GM12878 (cell line): ENCODE measurements at regions not wholly inside any gene's neighbourhood (a gene's known extent, or its start where the extent isn't known, plus 50 kb on each side); places are given as distances from the start of the nearest gene placed in this dataset.

ENCODE experiments used
- ASH2L ChIP-seq: fragments of 300-600, 200-600 bp; sonication (generic); IDR thresholded peaks from 2 replicates; pipeline ENCODE4 v1.6.1; 2017; ENCODE audit warnings: low read depth, mild to moderate bottlenecking, borderline replicate concordance
- BACH1 ChIP-seq: fragments of 450-650 bp; IDR thresholded peaks from 2 replicates; pipeline ENCODE4 v1.6.1; 2017; ENCODE audit warnings: mild to moderate bottlenecking, borderline replicate concordance
- BCL11A ChIP-seq: IDR thresholded peaks from 2 replicates; pipeline ENCODE4 v1.6.1; 2011; ENCODE audit warnings: low read depth, low read length
- BCLAF1 ChIP-seq: fragments of 450-650 bp; IDR thresholded peaks from 2 replicates; pipeline ENCODE4 v1.6.1; 2017; ENCODE audit warnings: antibody characterized with exemption, mild to moderate bottlenecking, moderate library complexity
- CBFB ChIP-seq: IDR thresholded peaks from 2 replicates; pipeline ENCODE4 v1.6.1; 2016; ENCODE audit warnings: antibody characterized with exemption, low read depth
- CBX5 ChIP-seq: sonication (generic); IDR thresholded peaks from 2 replicates; pipeline ENCODE4 v1.6.1; 2016; ENCODE audit warnings: low read depth, moderate library complexity, mild to moderate bottlenecking, inconsistent platforms
- CEBPB ChIP-seq, 2 experiments: fragments of 150-350 bp in 1 of 2; IDR thresholded peaks; 2 replicates each; pipeline ENCODE4 v1.6.1; 2012 to 2014; ENCODE audit warnings: low read depth in 2 of 2, low read length in 2 of 2, borderline replicate concordance in 1 of 2, inconsistent platforms in 1 of 2
- CREM ChIP-seq: IDR thresholded peaks from 2 replicates; pipeline ENCODE4 v1.6.1; 2014; ENCODE audit warnings: antibody characterized with exemption, low read depth
- DPF2 ChIP-seq: fragments of 450-650 bp; IDR thresholded peaks from 2 replicates; pipeline ENCODE4 v1.6.1; 2017; ENCODE audit warnings: mild to moderate bottlenecking
- ETV6 ChIP-seq, 2 experiments: fragments of 450-650 bp in 1 of 2; IDR thresholded peaks in 1 of 2; conservative IDR thresholded peaks in 1 of 2; 2 replicates each; pipeline ENCODE4 v1.6.1; 2014; ENCODE audit warnings: antibody characterized with exemption in 1 of 2, borderline replicate concordance in 1 of 2, low read depth in 1 of 2, mild to moderate bottlenecking in 1 of 2, moderate library complexity in 1 of 2
- FOXM1 ChIP-seq: IDR thresholded peaks from 2 replicates; pipeline ENCODE4 v1.6.1; 2012; ENCODE audit warnings: low read depth, mild to moderate bottlenecking, inconsistent platforms, low read length, moderate library complexity
- IKZF1 ChIP-seq: fragments of 450-650 bp; conservative IDR thresholded peaks from 2 replicates; pipeline ENCODE4 v1.6.1; 2017; ENCODE audit warnings: antibody characterized with exemption, mild to moderate bottlenecking
- IKZF2 ChIP-seq, 2 experiments: fragments of 450-650 bp; IDR thresholded peaks; 2 replicates each; pipeline ENCODE4 v1.6.1; 2017; ENCODE audit warnings: mild to moderate bottlenecking in 2 of 2, moderate library complexity in 2 of 2
- IRF4 ChIP-seq: IDR thresholded peaks from 2 replicates; pipeline ENCODE4 v1.6.1; 2011; ENCODE audit warnings: low read depth, low read length
- KLF5 ChIP-seq: fragments of 450-650 bp; IDR thresholded peaks from 2 replicates; pipeline ENCODE4 v1.6.1; 2014; ENCODE audit warnings: mild to moderate bottlenecking; ENCODE audit not compliant: partially characterized antibody
- LARP7 ChIP-seq: fragments of 450-650 bp; IDR thresholded peaks from 2 replicates; pipeline ENCODE4 v1.6.1; 2017; ENCODE audit warnings: mild to moderate bottlenecking
- MEF2B ChIP-seq: fragments of 450-650 bp; IDR thresholded peaks from 2 replicates; pipeline ENCODE4 v1.6.1; 2018; ENCODE audit warnings: mild to moderate bottlenecking, moderate library complexity; ENCODE audit not compliant: partially characterized antibody, poor library complexity, severe bottlenecking
- NKRF ChIP-seq: fragments of 450-650 bp; conservative IDR thresholded peaks from 2 replicates; pipeline ENCODE4 v1.6.1; 2017; ENCODE audit warnings: mild to moderate bottlenecking, moderate library complexity
- NRF1 ChIP-seq: conservative IDR thresholded peaks from 2 replicates; pipeline ENCODE4 v1.6.1; 2011; ENCODE audit warnings: mild to moderate bottlenecking, low read depth, low read length, improper control_type of control experiment
- PML ChIP-seq: IDR thresholded peaks from 2 replicates; pipeline ENCODE4 v1.6.1; 2012; ENCODE audit warnings: low read length, inconsistent platforms
- RBBP5 ChIP-seq: fragments of 200-600 bp; sonication (generic); conservative IDR thresholded peaks from 2 replicates; pipeline ENCODE4 v1.6.1; 2016
- RELB ChIP-seq: fragments of 450-650 bp; IDR thresholded peaks from 2 replicates; pipeline ENCODE4 v1.6.1; 2017; ENCODE audit warnings: low read depth, mild to moderate bottlenecking, moderate library complexity
- SIX5 ChIP-seq: IDR thresholded peaks from 2 replicates; pipeline ENCODE4 v1.6.1; 2011; ENCODE audit warnings: mild to moderate bottlenecking, low read depth, low read length, moderate library complexity; ENCODE audit not compliant: severe bottlenecking
- TCF3 ChIP-seq: IDR thresholded peaks from 2 replicates; pipeline ENCODE4 v1.6.1; 2012; ENCODE audit warnings: low read depth, mild to moderate bottlenecking, low read length, borderline replicate concordance; ENCODE audit not compliant: insufficient read depth
- TCF7 ChIP-seq: IDR thresholded peaks from 2 replicates; pipeline ENCODE4 v1.6.1; 2014; ENCODE audit warnings: antibody characterized with exemption, borderline replicate concordance
- ZBED1 ChIP-seq: IDR thresholded peaks from 2 replicates; pipeline ENCODE4 v1.6.1; 2016; ENCODE audit warnings: borderline replicate concordance
- ZZZ3 ChIP-seq: IDR thresholded peaks from 2 replicates; pipeline ENCODE4 v1.6.1; 2011; ENCODE audit warnings: low read depth; ENCODE audit not compliant: control insufficient read depth, insufficient read length

GRCh38 chr4:36551697-36552214 is 270.3 kb downstream of the DTHD1 start (continued):
- TF ChIP-seq CEBPB (IDR thresholded peaks at IDR 0.05; ENCODE audit: borderline replicate concordance in 1 of 2, low read depth in 2 of 2, low read length in 2 of 2) (0 out of 4 replicates have a peak, but pooled peaks of 1 of the 2 experiments have one; percentile 32), ETV6 (conservative IDR thresholded peaks at IDR 0.05 in 1 of 2, IDR thresholded peaks at IDR 0.05 in 1 of 2; ENCODE audit: borderline replicate concordance in 1 of 2, low read depth in 1 of 2) (peak in 1 of 2 experiments; percentile 67; a peak in 1 of 4 replicates), CBX5 (peak; percentile 84; the same call in 1 of the 2 replicates), DPF2 (peak; percentile 95), KLF5 (peak; percentile 44), CREM (peak; percentile 61), IRF4 (0 out of 2 replicates have a peak, but pooled peaks have one; percentile 15), IKZF1 (peak; percentile 62), BACH1 (peak; percentile 70; the same call in 1 of the 2 replicates), SIX5 (no peak), RBBP5 (0 out of 2 replicates have a peak, but pooled peaks have one; percentile 65), IKZF2 (IDR thresholded peaks at IDR 0.05) (peak; percentile 80 to 82), ZZZ3 (no peak), FOXM1 (peak; percentile 86; the same call in 1 of the 2 replicates), ASH2L (peak; percentile 95; the same call in 1 of the 2 replicates), LARP7 (no peak), ZBED1 (peak; percentile 65; the same call in 1 of the 2 replicates), RELB (peak; percentile 95), BCLAF1 (no peak), BCL11A (peak; percentile 79), TCF7 (peak; percentile 81), MEF2B (peak; percentile 68), NRF1 (no peak), TCF3 (0 out of 2 replicates have a peak, but pooled peaks have one; percentile 22), PML (0 out of 2 replicates have a peak, but pooled peaks have one; percentile 47), NKRF (no peak), CBFB (peak; percentile 46; the same call in 1 of the 2 replicates)
